PC-9 (cell line): ENCODE measurements at regions not wholly inside any gene's neighbourhood (a gene's known extent, or its start where the extent isn't known, plus 50 kb on each side); places are given as distances from the start of the nearest gene placed in this dataset.

Experiments
- BruUV-seq: library from RNA; stranded (reverse); fragments of 400-500 nt; replicated peaks from 2 replicates; lab custom pipeline; 2021; lab: Mats Ljungman, UMichigan
- CTCF ChIA-PET: fragments of 300-600 bp; sonication (Branson Sonifier 250); formaldehyde crosslinking; loops from one replicate; lab custom pipeline; 2022; ENCODE audit warnings: antibody characterized with exemption; lab: Charles Lee
- POLR2A ChIA-PET: fragments of 300-600 bp; sonication (Branson Sonifier 250); formaldehyde crosslinking; loops from one replicate; lab custom pipeline; 2022; ENCODE audit warnings: antibody characterized with exemption; ENCODE audit not compliant: unreplicated experiment; lab: Charles Lee
- DNase-seq, 2 experiments: peaks; one replicate each; pipeline versions ENCODE4 v3.0.0 to v3.0.0-alpha.2; 2015 to 2022; ENCODE audit warnings: mixed read lengths in 1 of 2
- H2AFZ ChIP-seq: fragments of 200-600 bp; sonication (generic); 2 replicates; pipeline ENCODE4 v1.8.1; 2017; ENCODE audit warnings: antibody characterized with exemption
- H3F3A ChIP-seq: fragments of 200-600 bp; sonication (generic); 2 replicates; pipeline ENCODE4 v1.8.1; 2017; ENCODE audit warnings: antibody characterized with exemption, mild to moderate bottlenecking, low read depth; ENCODE audit not compliant: insufficient read depth
- H3K27ac ChIP-seq: fragments of 200-600 bp; sonication (generic); 2 replicates; pipeline ENCODE4 v1.6.1; 2016; ENCODE audit warnings: mixed run types
- H3K27me3 ChIP-seq: fragments of 200-600 bp; sonication (generic); 2 replicates; pipeline ENCODE4 v1.6.1; 2016; ENCODE audit warnings: low read depth, mixed run types; ENCODE audit not compliant: insufficient read depth
- H3K36me3 ChIP-seq: fragments of 200-600 bp; sonication (generic); 2 replicates; pipeline ENCODE4 v1.6.1; 2016; ENCODE audit warnings: low read depth, mixed run types
- H3K4me1 ChIP-seq: fragments of 200-600 bp; sonication (generic); replicated peaks from 2 replicates; pipeline ENCODE4 v1.6.1; 2016; ENCODE audit warnings: mixed run types; ENCODE audit not compliant: insufficient read depth
- H3K4me2 ChIP-seq: fragments of 200-600 bp; sonication (generic); 2 replicates; pipeline ENCODE4 v1.6.1; 2017; ENCODE audit warnings: mixed run types
- H3K4me3 ChIP-seq: fragments of 200-600 bp; sonication (generic); 2 replicates; pipeline ENCODE4 v1.6.1; 2016; ENCODE audit warnings: mixed run types
- H3K79me2 ChIP-seq: fragments of 200-600 bp; sonication (generic); 2 replicates; pipeline ENCODE4 v1.6.1; 2017; ENCODE audit warnings: low read depth, mixed run types
- H3K9me2 ChIP-seq: fragments of 200-600 bp; sonication (generic); 2 replicates; pipeline ENCODE4 v1.8.1; 2017; ENCODE audit warnings: mild to moderate bottlenecking; ENCODE audit not compliant: insufficient read depth
- H3K9me3 ChIP-seq: fragments of 200-600 bp; sonication (generic); 2 replicates; pipeline ENCODE4 v1.8.1; 2016; ENCODE audit warnings: low read depth; ENCODE audit not compliant: insufficient read depth
- H4K20me1 ChIP-seq: fragments of 200-600 bp; sonication (generic); 2 replicates; pipeline ENCODE4 v1.8.1; 2017; ENCODE audit not compliant: insufficient read depth
- EZH2 ChIP-seq: fragments of 200-600 bp; sonication (generic); IDR thresholded peaks from 2 replicates; pipeline ENCODE4 v1.8.0; 2017; ENCODE audit warnings: antibody characterized with exemption, low read depth
- intact Hi-C: fragments of 100-400 bp; cut with micrococcal nuclease; formaldehyde crosslinking; loops from one replicate; pipeline ENCODE4 v1.10.0; 2022; ENCODE audit not compliant: unreplicated experiment
- TF ChIP-seq, protein P1 (sequence below): fragments of 200-600 bp; sonication (generic); conservative IDR thresholded peaks from 2 replicates; pipeline ENCODE4 v1.6.1; 2017; ENCODE audit warnings: mixed run types, antibody characterized with exemption, mild to moderate bottlenecking, moderate library complexity

DNA sequence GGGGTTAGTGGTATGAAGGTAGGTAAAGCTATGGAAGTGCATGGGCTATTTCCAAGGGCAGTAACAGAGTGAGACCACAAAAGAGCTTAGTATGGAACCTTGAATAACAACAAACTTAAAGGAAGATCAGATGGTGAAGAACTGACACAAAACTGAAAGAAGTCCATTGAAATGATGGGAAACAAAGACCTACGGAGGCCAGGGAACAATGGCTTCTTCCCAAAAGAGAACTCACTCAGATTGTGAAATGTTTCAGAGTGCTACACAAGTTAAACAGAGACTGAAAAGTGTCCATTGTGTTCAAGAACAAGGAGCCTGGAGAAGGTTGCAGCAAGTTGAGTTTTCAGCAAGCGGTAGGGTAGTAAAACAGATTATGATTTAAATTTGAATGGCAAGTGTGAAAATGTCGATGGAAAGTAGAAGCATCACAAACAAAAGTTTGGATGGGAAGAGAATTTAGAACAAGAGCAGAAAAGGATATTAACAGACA, 700.0 kb upstream of the NXPH2 start:
- intact Hi-C loops: no loop called here
- H3K27me3 ChIP-seq: no peaks in the 10 kb centered on the region
- no peak for DNase-seq
- H3K9me3 ChIP-seq: no peaks in the 10 kb centered on the region
- H3F3A ChIP-seq: no peaks in the 10 kb centered on the region
- H3K36me3 ChIP-seq: no peaks in the 10 kb centered on the region
- TF ChIP-seq, protein P1, sequence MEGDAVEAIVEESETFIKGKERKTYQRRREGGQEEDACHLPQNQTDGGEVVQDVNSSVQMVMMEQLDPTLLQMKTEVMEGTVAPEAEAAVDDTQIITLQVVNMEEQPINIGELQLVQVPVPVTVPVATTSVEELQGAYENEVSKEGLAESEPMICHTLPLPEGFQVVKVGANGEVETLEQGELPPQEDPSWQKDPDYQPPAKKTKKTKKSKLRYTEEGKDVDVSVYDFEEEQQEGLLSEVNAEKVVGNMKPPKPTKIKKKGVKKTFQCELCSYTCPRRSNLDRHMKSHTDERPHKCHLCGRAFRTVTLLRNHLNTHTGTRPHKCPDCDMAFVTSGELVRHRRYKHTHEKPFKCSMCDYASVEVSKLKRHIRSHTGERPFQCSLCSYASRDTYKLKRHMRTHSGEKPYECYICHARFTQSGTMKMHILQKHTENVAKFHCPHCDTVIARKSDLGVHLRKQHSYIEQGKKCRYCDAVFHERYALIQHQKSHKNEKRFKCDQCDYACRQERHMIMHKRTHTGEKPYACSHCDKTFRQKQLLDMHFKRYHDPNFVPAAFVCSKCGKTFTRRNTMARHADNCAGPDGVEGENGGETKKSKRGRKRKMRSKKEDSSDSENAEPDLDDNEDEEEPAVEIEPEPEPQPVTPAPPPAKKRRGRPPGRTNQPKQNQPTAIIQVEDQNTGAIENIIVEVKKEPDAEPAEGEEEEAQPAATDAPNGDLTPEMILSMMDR: no peak
- TF ChIP-seq EZH2: no peak
- H4K20me1 ChIP-seq: no peaks in the 10 kb centered on the region
- H3K4me2 ChIP-seq: no peak overlapping the region
- H3K79me2 ChIP-seq: no peaks in the 10 kb centered on the region
- no peaks in the 10 kb centered on the region for H3K9me2 ChIP-seq
- no peak overlapping the region for H3K27ac ChIP-seq
- POLR2A ChIA-PET: no interaction called here
- H3K4me1 ChIP-seq: no peaks in the 10 kb centered on the region
- H2AFZ ChIP-seq: no peak overlapping the region
- no TSS peak for BruUV-seq
- CTCF ChIA-PET: no interaction called here
- H3K4me3 ChIP-seq: no peak overlapping the region

DNA sequence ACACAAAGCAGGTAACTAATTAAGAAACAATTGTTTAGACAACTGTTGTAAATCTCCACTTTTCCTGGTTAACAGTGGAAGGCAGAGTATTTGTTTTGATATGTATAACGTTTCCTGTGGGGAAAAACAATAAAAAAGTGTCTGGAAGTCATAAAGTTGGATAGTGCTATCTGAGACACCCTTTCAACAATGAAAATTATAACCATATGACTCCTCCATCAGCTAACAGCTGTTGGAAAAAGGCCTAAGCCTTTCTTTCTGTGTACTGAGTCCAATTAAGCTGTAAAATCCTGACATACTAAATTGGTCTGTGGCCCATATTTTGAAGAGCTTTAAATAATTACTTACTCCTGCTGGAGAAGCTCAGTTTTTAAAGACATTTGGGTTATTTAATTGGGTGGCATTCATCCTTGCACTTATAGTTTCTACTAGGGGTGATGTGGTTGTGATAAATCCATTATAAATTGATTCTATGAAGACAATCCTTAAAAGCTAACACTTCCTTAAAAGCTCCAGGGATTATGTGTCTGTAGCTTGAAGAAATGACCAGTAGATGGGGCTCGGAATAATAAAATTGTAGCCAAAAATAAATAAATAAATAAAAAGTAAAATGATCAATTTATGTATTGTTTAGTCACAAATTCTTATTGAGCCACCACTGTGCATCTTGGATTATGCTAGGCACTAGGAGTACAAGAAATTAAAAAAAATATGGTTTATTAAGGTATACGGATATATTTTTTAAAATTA, 698.1 kb upstream of the NXPH2 start:
- no TSS peak for BruUV-seq
- H3K79me2 ChIP-seq: no peaks in the 10 kb centered on the region
- H3K9me3 ChIP-seq: no peaks in the 10 kb centered on the region
- no peaks in the 10 kb centered on the region for H3K4me1 ChIP-seq
- no peaks in the 10 kb centered on the region for H4K20me1 ChIP-seq
- H3K4me3 ChIP-seq: no peak overlapping the region
- no peak overlapping the region for H3K4me2 ChIP-seq
- no peaks in the 10 kb centered on the region for H3K9me2 ChIP-seq
- no peak overlapping the region for H3K27ac ChIP-seq
- intact Hi-C loops: no loop called here
- H3F3A ChIP-seq: no peaks in the 10 kb centered on the region
- POLR2A ChIA-PET: interaction anchor here (0.6 kb wide), 1 partner anchor 346 kb away, joined by 6 read pairs; no protein-coding TSS in a partner anchor
- no peak overlapping the region for H2AFZ ChIP-seq
- TF ChIP-seq, protein P1: peak; percentile 57
- no peak for TF ChIP-seq EZH2
- no peak for DNase-seq
- H3K27me3 ChIP-seq: no peaks in the 10 kb centered on the region
- CTCF ChIA-PET: no interaction called here
- no peaks in the 10 kb centered on the region for H3K36me3 ChIP-seq

DNA sequence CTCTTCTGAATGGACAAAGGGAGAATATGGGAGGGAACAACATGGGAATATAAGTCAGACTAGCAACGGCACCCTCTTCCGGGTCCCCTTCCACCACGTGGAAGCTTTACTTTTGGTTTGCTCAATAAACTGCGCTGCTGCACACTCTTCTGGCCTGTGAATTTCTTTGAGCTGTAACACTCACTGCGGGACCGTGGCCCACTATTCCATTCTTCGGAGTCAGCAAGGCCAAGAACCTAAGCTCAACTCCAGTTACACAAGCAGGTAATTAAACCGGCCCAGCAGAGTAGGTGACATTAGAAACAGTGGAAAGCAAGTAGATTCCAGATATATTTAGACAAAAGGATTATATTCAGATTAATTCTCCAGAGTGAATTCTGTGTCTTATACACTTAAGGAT, 697.4 kb upstream of the NXPH2 start:
- Histone ChIP-seq H3K27me3 (no peaks in the 10 kb centered on the region), H3K79me2 (no peaks in the 10 kb centered on the region), H2AFZ (no peak overlapping the region), H3K36me3 (no peaks in the 10 kb centered on the region), H3F3A (no peaks in the 10 kb centered on the region), H3K4me1 (no peaks in the 10 kb centered on the region), H3K27ac (no peak overlapping the region), H4K20me1 (no peaks in the 10 kb centered on the region), H3K4me2 (no peak overlapping the region), H3K9me3 (no peaks in the 10 kb centered on the region), H3K4me3 (no peak overlapping the region), H3K9me2 (no peaks in the 10 kb centered on the region)
- ChIA-PET CTCF (no interaction called here), POLR2A (no interaction called here)
- no peak for DNase-seq
- TF ChIP-seq EZH2: no peak
- TF ChIP-seq, protein P1: no peak
- no TSS peak for BruUV-seq
- intact Hi-C loops: no loop called here
